PFSK-1 (cell line): ENCODE measurements at regions not wholly inside any gene's neighbourhood (a gene's known extent, or its start where the extent isn't known, plus 50 kb on each side); places are given as distances from the start of the nearest gene placed in this dataset.

Source experiments
- SIN3A ChIP-seq: IDR thresholded peaks from 2 replicates; pipeline ENCODE4 v1.6.1; 2012; ENCODE audit warnings: mild to moderate bottlenecking, low read length, moderate library complexity, borderline replicate concordance; ENCODE audit not compliant: insufficient read depth
- TAF1 ChIP-seq: IDR thresholded peaks from 2 replicates; pipeline ENCODE4 v1.6.1; 2012; ENCODE audit warnings: low read length, control low read depth, borderline replicate concordance; ENCODE audit not compliant: insufficient read depth

DNA sequence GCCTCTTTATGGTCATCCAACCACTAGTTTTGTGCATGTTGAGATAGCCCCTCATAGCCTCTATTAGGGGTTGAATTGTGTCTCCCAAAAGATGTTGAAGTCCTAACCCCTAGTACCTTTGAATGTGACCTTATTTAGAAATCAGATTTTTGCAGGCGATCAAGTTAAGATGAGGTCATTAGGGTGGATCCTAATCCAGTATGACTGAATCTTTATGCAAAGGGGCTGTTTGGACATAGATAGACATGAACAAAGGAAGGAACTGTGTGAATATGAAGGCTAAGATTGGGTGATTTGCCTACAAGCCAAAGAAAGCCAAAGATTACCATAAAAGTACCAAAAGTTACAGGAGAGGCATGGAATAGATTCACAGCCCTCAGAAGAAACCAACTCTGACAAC is 209.6 kb downstream of the NUAK1 start:
- TF ChIP-seq TAF1 (no peak), SIN3A (no peak)
